Effector memory CD4-positive, alpha-beta T cell (primary cell): ENCODE measurements at regions not wholly inside any gene's neighbourhood (a gene's known extent, or its start where the extent isn't known, plus 50 kb on each side); places are given as distances from the start of the nearest gene placed in this dataset.

ENCODE experiments used
- DNase-seq, 3 donors: peaks; one replicate each; pipeline ENCODE4 v3.0.0-alpha.2; 2020
- H3K27ac ChIP-seq: 2 replicates; pipeline ENCODE4 v1.7.0; 2013; ENCODE audit warnings: mild to moderate bottlenecking, low read length, moderate library complexity; ENCODE audit not compliant: insufficient read depth, poor library complexity, severe bottlenecking
- H3K27me3 ChIP-seq: replicated peaks from 2 replicates; pipeline ENCODE4 v1.7.0; 2013; ENCODE audit warnings: mild to moderate bottlenecking, low read length; ENCODE audit not compliant: insufficient read depth, control insufficient read depth, poor library complexity, severe bottlenecking
- H3K36me3 ChIP-seq: 2 replicates; pipeline ENCODE4 v1.7.0; 2013; ENCODE audit warnings: mild to moderate bottlenecking, low read length, moderate library complexity; ENCODE audit not compliant: control insufficient read depth, insufficient read depth
- H3K4me1 ChIP-seq: 2 replicates; pipeline ENCODE4 v1.7.0; 2013; ENCODE audit warnings: low read length, mild to moderate bottlenecking; ENCODE audit not compliant: control insufficient read depth, insufficient read depth, poor library complexity, severe bottlenecking
- H3K4me3 ChIP-seq: 2 replicates; pipeline ENCODE4 v1.7.0; 2013; ENCODE audit warnings: low read length, low read depth, mild to moderate bottlenecking; ENCODE audit not compliant: insufficient read depth, poor library complexity, severe bottlenecking
- H3K9me3 ChIP-seq: 2 replicates; pipeline ENCODE4 v1.7.0; 2013; ENCODE audit warnings: mild to moderate bottlenecking, low read length, moderate library complexity; ENCODE audit not compliant: control insufficient read depth

GRCh38 chr10:31625566-31625965 lies 303.1 kb downstream of the ARHGAP12 start:
- Histone ChIP-seq H3K4me3 (no peak overlapping the region), H3K9me3 (no peaks in the 10 kb centered on the region), H3K4me1 (no peaks in the 10 kb centered on the region), H3K27ac (no peak overlapping the region), H3K36me3 (no peaks in the 10 kb centered on the region), H3K27me3 (no peaks in the 10 kb centered on the region)
- no peak for DNase-seq

- no peaks in the 10 kb centered on the region for H3K4me1 ChIP-seq
- H3K9me3 ChIP-seq: no peaks in the 10 kb centered on the region
- H3K36me3 ChIP-seq: no peaks in the 10 kb centered on the region
- H3K27ac ChIP-seq: no peak overlapping the region
- no peaks in the 10 kb centered on the region for H3K27me3 ChIP-seq
- no peak for DNase-seq
- H3K4me3 ChIP-seq: no peak overlapping the region
These were observed 304.0 kb downstream of the ARHGAP12 start for GRCh38 chr10:31624611-31625010.

DNA sequence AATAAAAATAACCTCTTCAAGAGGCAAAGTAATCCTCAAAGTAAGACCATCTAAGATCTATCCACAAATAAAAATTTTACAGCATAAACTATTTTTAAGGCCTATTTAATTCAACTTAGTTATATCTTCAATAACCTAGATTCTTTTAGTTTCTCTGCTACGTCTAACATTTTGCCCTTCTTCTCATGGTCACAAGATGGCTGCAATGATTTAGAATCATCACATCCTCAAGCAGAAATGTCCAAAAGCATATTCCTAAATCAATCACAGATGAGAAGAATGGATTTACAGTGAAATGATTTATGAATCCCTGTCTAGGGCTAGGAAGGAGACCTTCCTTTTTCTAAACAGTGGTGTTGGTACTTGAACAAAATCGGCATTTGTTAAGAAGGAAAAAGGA lies 304.7 kb downstream of the ARHGAP12 start:
- no peaks in the 10 kb centered on the region for H3K36me3 ChIP-seq
- no peaks in the 10 kb centered on the region for H3K27me3 ChIP-seq
- no peaks in the 10 kb centered on the region for H3K9me3 ChIP-seq
- H3K4me3 ChIP-seq: no peak overlapping the region
- H3K4me1 ChIP-seq: no peaks in the 10 kb centered on the region
- DNase-seq: no peak
- no peak overlapping the region for H3K27ac ChIP-seq

- H3K9me3 ChIP-seq: no peaks in the 10 kb centered on the region
- no peak overlapping the region for H3K27ac ChIP-seq
- H3K36me3 ChIP-seq: no peaks in the 10 kb centered on the region
- no peak for DNase-seq
- H3K4me3 ChIP-seq: no peak overlapping the region
- H3K4me1 ChIP-seq: no peaks in the 10 kb centered on the region
- H3K27me3 ChIP-seq: no peaks in the 10 kb centered on the region
These were observed 304.4 kb downstream of the ZEB1 start for GRCh38 chr10:31623466-31623865.

GRCh38 chr10:31622978-31623377 lies 304.0 kb downstream of the ZEB1 start:
- no peaks in the 10 kb centered on the region for H3K36me3 ChIP-seq
- H3K27ac ChIP-seq: no peak overlapping the region
- DNase-seq: no peak
- no peaks in the 10 kb centered on the region for H3K9me3 ChIP-seq
- no peaks in the 10 kb centered on the region for H3K4me1 ChIP-seq
- no peaks in the 10 kb centered on the region for H3K27me3 ChIP-seq
- no peak overlapping the region for H3K4me3 ChIP-seq

- H3K36me3 ChIP-seq: no peaks in the 10 kb centered on the region
- no peak for DNase-seq
- no peak overlapping the region for H3K4me3 ChIP-seq
- no peaks in the 10 kb centered on the region for H3K27me3 ChIP-seq
- H3K9me3 ChIP-seq: no peaks in the 10 kb centered on the region
- H3K27ac ChIP-seq: no peak overlapping the region
- H3K4me1 ChIP-seq: no peaks in the 10 kb centered on the region
These were observed 302.7 kb downstream of the ZEB1 start for GRCh38 chr10:31621733-31622132.

DNA sequence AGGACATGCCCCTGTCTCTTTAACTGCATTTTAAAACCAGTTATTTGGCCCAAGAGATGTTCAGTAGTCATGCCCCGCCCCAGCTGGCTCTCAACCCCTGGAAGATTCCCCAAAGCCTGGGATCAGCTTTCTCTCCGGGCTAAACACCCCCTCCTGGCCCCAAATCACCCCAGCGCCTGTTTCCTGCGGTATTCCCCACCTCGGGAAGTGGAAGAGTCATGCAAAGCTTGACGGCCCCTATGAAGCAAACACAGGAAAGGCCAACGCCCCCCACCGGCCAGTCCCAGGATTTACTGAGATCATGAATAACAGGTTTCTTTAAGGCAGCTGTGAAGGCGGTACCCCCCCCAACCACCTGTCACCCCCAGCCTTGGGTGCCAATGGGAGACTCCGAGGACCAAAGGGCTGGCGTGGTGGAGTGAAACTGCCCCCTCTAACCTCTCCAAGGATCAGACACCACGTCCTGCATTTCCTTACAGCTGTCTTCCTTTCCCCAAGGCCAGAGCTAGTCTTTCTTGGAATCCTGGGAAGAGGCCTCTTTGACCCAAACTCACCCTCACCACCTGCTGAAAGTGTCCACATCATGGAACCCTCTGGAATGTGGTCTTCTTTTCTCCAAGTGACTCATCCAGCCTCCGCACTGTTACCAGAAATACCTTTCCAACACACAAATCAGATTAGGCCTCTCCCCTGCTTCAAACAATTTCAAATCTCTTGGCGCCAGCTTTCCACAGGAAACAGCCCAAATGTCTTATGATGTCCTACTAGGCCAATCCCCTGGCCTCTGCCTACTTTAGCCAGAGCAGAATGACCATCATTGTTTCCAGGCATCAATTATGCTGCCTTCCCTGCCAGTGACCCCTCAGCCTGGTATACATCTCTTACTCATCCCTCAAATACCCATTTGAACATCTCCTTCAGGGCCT lies 301.5 kb downstream of the ZEB1 start:
- H3K36me3 ChIP-seq: no peaks in the 10 kb centered on the region
- DNase-seq: no peak
- no peaks in the 10 kb centered on the region for H3K27me3 ChIP-seq
- H3K4me3 ChIP-seq: no peak overlapping the region
- no peak overlapping the region for H3K27ac ChIP-seq
- no peaks in the 10 kb centered on the region for H3K4me1 ChIP-seq
- H3K9me3 ChIP-seq: no peaks in the 10 kb centered on the region

- H3K36me3 ChIP-seq: no peaks in the 10 kb centered on the region
- DNase-seq: no peak
- no peaks in the 10 kb centered on the region for H3K27me3 ChIP-seq
- H3K4me3 ChIP-seq: no peak overlapping the region
- H3K4me1 ChIP-seq: no peaks in the 10 kb centered on the region
- no peak overlapping the region for H3K27ac ChIP-seq
- H3K9me3 ChIP-seq: no peaks in the 10 kb centered on the region
These were observed 300.6 kb downstream of the ZEB1 start for GRCh38 chr10:31619531-31620061.

- no peaks in the 10 kb centered on the region for H3K27me3 ChIP-seq
- H3K27ac ChIP-seq: no peak overlapping the region
- H3K4me1 ChIP-seq: no peaks in the 10 kb centered on the region
- no peaks in the 10 kb centered on the region for H3K9me3 ChIP-seq
- H3K4me3 ChIP-seq: no peak overlapping the region
- DNase-seq: no peak
- H3K36me3 ChIP-seq: no peaks in the 10 kb centered on the region
These were observed 299.7 kb downstream of the ZEB1 start for GRCh38 chr10:31618541-31619291.

DNA sequence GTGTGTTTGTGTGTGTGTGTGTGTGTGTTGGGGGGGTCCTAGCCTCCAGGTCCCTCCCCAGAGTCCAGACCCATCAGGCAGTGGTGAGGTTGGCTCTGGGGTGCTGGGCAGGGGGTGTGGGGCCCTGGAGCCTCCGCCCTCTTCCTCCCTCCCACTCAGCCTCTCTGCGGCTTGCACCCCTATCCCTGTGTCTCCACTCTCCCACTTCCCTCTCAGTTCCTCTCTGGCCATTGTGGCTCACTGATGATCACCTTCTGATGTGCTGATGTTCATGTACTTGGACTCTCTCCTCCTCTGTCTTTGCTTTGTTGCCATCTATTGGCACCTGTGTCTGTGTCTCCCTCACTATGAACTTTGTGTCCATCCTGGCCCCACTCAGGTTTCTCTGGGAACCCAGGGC lies 298.7 kb downstream of the ZEB1 start:
- Histone ChIP-seq H3K9me3 (no peaks in the 10 kb centered on the region), H3K36me3 (no peaks in the 10 kb centered on the region), H3K4me3 (no peak overlapping the region), H3K27me3 (no peaks in the 10 kb centered on the region), H3K27ac (no peak overlapping the region), H3K4me1 (no peaks in the 10 kb centered on the region)
- no peak for DNase-seq
